KMS-11 (cell line): ENCODE measurements at regions not wholly inside any gene's neighbourhood (a gene's known extent, or its start where the extent isn't known, plus 50 kb on each side); places are given as distances from the start of the nearest gene placed in this dataset.

Source experiments
- H2AFZ ChIP-seq: fragments of 200-600 bp; sonication (generic); 2 replicates; pipeline ENCODE4 v1.6.1; 2016; ENCODE audit warnings: antibody characterized with exemption, mixed run types, low read depth
- H3K27ac ChIP-seq: fragments of 200-600 bp; sonication (generic); 2 replicates; pipeline ENCODE4 v1.6.1; 2016; ENCODE audit warnings: mild to moderate bottlenecking, mixed run types
- H3K27me3 ChIP-seq: fragments of 200-600 bp; sonication (generic); 2 replicates; pipeline ENCODE4 v1.6.1; 2017; ENCODE audit warnings: mild to moderate bottlenecking, low read depth, mixed run types, moderate library complexity; ENCODE audit not compliant: insufficient read depth
- H3K36me3 ChIP-seq: fragments of 200-600 bp; sonication (generic); 2 replicates; pipeline ENCODE4 v1.6.1; 2017; ENCODE audit warnings: mild to moderate bottlenecking, mixed run types; ENCODE audit not compliant: insufficient read depth
- H3K4me1 ChIP-seq: fragments of 200-600 bp; sonication (generic); 2 replicates; pipeline ENCODE4 v1.6.1; 2016; ENCODE audit warnings: mild to moderate bottlenecking, low read depth, mixed run types; ENCODE audit not compliant: poor library complexity, severe bottlenecking
- H3K4me2 ChIP-seq: fragments of 200-600 bp; sonication (generic); 2 replicates; pipeline ENCODE4 v1.7.0; 2016; ENCODE audit warnings: mild to moderate bottlenecking, mixed run types
- H3K4me3 ChIP-seq: fragments of 200-600 bp; sonication (generic); IDR thresholded peaks from 2 replicates; pipeline ENCODE4 v1.6.1; 2017; ENCODE audit warnings: low read depth, low read length, mixed read lengths; ENCODE audit not compliant: insufficient read depth
- H3K79me2 ChIP-seq: fragments of 200-600 bp; sonication (generic); 2 replicates; pipeline ENCODE4 v1.6.1; 2016; ENCODE audit warnings: low read depth, mixed run types; ENCODE audit not compliant: insufficient read depth
- H3K9ac ChIP-seq: fragments of 200-600 bp; sonication (generic); 2 replicates; pipeline ENCODE4 v1.6.1; 2016; ENCODE audit warnings: mild to moderate bottlenecking, mixed run types
- H4K20me1 ChIP-seq: fragments of 200-600 bp; sonication (generic); 2 replicates; pipeline ENCODE4 v1.6.1; 2016; ENCODE audit warnings: mild to moderate bottlenecking, mixed run types; ENCODE audit not compliant: insufficient read depth
- CTCF ChIP-seq: fragments of 200-600 bp; sonication (generic); conservative IDR thresholded peaks from 2 replicates; pipeline ENCODE4 v1.6.1; 2017; ENCODE audit warnings: low read depth, mild to moderate bottlenecking, antibody characterized with exemption, low read length, moderate library complexity, mixed read lengths

DNA sequence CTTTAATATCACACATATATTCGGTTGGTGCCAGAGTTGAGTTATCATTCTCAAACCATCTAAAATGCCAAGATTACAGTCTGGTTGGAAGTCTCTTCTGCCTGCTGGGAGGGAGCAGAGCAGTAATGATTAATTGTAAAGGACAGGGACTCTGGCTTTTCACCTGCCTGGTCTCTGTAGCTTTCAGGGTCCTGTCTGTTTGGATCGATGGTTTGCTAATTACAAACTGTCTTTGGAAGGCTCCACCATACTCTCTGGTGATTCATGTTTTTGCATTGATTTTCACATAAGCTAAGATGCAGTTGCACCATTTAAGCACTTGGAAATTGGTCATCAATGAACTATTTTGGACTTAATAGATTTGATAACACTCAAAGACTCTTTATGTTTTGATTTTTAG lies 350.4 kb upstream of the SATB1 start:
- no peak for TF ChIP-seq CTCF
- no peak overlapping the region for H3K4me2 ChIP-seq
- no peak overlapping the region for H3K27ac ChIP-seq
- H3K79me2 ChIP-seq: no peaks in the 10 kb centered on the region
- H3K4me3 ChIP-seq: no peak overlapping the region
- H4K20me1 ChIP-seq: no peaks in the 10 kb centered on the region
- H3K9ac ChIP-seq: no peak overlapping the region
- H3K36me3 ChIP-seq: no peaks in the 10 kb centered on the region
- H3K27me3 ChIP-seq: no peaks in the 10 kb centered on the region
- H2AFZ ChIP-seq: no peak overlapping the region
- H3K4me1 ChIP-seq: no peaks in the 10 kb centered on the region

DNA sequence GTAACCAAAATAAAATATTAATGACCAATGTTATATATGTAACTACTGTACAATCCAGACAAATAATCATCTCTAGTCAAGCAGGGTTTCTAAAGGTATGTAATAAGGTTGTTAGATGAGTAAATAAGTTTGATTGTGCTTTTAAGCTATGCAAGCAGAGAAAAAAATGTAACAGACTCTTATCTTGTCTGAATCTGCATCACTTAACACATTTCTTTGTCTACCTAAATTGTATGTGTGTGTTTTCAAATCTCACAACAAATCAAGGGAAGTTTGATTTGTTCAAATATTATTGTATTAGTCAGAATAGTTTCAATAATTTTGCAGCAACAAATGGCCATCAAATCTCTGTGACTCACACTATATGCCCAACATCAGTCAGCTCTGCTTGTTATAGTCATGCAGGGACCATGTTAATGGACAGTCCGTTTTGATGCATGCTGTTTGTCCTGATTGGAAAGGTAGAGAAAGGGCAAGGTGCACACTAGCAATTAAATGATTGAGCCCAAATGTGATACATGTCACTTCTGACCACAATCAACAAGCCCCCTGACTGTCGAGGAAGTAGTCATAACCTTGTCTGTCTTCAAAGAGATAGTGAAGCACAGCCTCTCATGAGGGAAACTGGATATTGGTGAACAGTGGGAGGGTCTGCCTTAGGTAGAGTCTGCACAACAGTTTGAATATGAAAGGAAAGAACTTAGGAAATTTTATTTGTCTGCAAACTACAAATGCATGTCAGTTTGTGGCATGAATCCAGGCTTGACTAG lies 349.4 kb upstream of the SATB1 start:
- TF ChIP-seq CTCF: no peak
- H3K4me1 ChIP-seq: no peaks in the 10 kb centered on the region
- no peak overlapping the region for H2AFZ ChIP-seq
- H3K36me3 ChIP-seq: no peaks in the 10 kb centered on the region
- no peak overlapping the region for H3K4me3 ChIP-seq
- H4K20me1 ChIP-seq: no peaks in the 10 kb centered on the region
- no peaks in the 10 kb centered on the region for H3K27me3 ChIP-seq
- no peak overlapping the region for H3K4me2 ChIP-seq
- H3K9ac ChIP-seq: no peak overlapping the region
- H3K27ac ChIP-seq: no peak overlapping the region
- no peaks in the 10 kb centered on the region for H3K79me2 ChIP-seq

- no peaks in the 10 kb centered on the region for H3K4me1 ChIP-seq
- H3K79me2 ChIP-seq: no peaks in the 10 kb centered on the region
- H3K36me3 ChIP-seq: no peaks in the 10 kb centered on the region
- no peaks in the 10 kb centered on the region for H3K27me3 ChIP-seq
- H4K20me1 ChIP-seq: no peaks in the 10 kb centered on the region
- H3K27ac ChIP-seq: no peak overlapping the region
- H3K4me2 ChIP-seq: no peak overlapping the region
- TF ChIP-seq CTCF: no peak
- H2AFZ ChIP-seq: no peak overlapping the region
- no peak overlapping the region for H3K4me3 ChIP-seq
- no peak overlapping the region for H3K9ac ChIP-seq
Measured at GRCh38 chr3:18772699-18773305, 347.7 kb upstream of the SATB1 start.

GRCh38 chr3:18771931-18772330 lies 346.8 kb upstream of the SATB1 start:
- TF ChIP-seq CTCF: no peak
- Histone ChIP-seq H3K4me1 (no peaks in the 10 kb centered on the region), H3K9ac (no peak overlapping the region), H3K4me2 (no peak overlapping the region), H3K79me2 (no peaks in the 10 kb centered on the region), H3K4me3 (no peak overlapping the region), H4K20me1 (no peaks in the 10 kb centered on the region), H3K36me3 (no peaks in the 10 kb centered on the region), H3K27me3 (no peaks in the 10 kb centered on the region), H3K27ac (no peak overlapping the region), H2AFZ (no peak overlapping the region)
